ENCODE measurements at regions not wholly inside any gene's neighbourhood (a gene's known extent, or its start where the extent isn't known, plus 50 kb on each side); places are given as distances from the start of the nearest gene placed in this dataset.

DNA sequence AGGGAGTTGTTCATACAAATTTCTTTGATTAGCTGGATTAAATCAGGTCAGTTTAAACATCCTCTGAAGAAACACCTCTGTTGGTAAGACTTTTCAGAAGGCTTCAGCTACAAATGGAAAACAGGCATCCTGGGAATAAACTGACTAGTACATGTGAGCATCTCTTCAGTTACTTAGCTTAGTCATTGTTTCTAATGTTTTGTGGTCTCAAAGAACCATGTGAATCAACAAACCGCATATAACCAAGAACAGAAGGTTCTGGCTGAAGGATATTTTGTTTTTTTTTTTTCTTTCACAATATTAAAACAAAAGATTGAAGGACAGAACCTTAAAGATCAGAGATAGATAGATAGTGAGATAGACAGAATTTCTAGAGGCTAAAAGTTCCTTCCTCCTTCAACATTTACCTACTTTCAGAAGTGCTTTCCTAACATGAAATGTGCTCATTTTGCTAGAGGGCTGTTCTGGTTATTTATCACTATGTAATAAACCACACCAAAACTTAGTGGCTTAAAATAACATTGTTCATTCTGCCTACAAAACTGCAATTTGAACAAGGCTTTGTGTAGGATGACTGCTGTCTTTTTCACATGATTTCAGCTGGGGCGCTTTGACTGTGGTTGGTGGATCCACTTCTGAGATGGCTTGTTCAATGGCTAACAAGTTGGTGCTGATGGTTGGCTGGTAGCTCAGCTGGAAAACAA, 119.8 kb upstream of the PTGFR start:
- TF ChIP-seq, protein P1, sequence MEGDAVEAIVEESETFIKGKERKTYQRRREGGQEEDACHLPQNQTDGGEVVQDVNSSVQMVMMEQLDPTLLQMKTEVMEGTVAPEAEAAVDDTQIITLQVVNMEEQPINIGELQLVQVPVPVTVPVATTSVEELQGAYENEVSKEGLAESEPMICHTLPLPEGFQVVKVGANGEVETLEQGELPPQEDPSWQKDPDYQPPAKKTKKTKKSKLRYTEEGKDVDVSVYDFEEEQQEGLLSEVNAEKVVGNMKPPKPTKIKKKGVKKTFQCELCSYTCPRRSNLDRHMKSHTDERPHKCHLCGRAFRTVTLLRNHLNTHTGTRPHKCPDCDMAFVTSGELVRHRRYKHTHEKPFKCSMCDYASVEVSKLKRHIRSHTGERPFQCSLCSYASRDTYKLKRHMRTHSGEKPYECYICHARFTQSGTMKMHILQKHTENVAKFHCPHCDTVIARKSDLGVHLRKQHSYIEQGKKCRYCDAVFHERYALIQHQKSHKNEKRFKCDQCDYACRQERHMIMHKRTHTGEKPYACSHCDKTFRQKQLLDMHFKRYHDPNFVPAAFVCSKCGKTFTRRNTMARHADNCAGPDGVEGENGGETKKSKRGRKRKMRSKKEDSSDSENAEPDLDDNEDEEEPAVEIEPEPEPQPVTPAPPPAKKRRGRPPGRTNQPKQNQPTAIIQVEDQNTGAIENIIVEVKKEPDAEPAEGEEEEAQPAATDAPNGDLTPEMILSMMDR (IDR thresholded peaks at IDR 0.05), result no peak
- no peak for TF ChIP-seq POLR2A (IDR thresholded peaks at IDR 0.05)

All from testis (tissue), 2 donors.